ENCODE measurements at regions not wholly inside any gene's neighbourhood (a gene's known extent, or its start where the extent isn't known, plus 50 kb on each side); places are given as distances from the start of the nearest gene placed in this dataset.

GRCh38 chr4:11908205-11908604 lies 479.5 kb upstream of the HS3ST1 start:
- no peak for DNase-seq
- no peaks in the 10 kb centered on the region for H3K4me1 ChIP-seq
- no peak overlapping the region for H3K4me3 ChIP-seq
- no peaks in the 10 kb centered on the region for H3K27me3 ChIP-seq
- H3K9me3 ChIP-seq: no peaks in the 10 kb centered on the region
- intact Hi-C loops (cut with DNase I): no loop called here
- TF ChIP-seq EP300 (IDR thresholded peaks at IDR 0.05): no peak
- no peak for TF ChIP-seq POLR2A (IDR thresholded peaks at IDR 0.05)
- no peak for TF ChIP-seq POLR2AphosphoS5 (IDR thresholded peaks at IDR 0.05)
- TF ChIP-seq CTCF (IDR thresholded peaks at IDR 0.05): no peak
- H3K27ac ChIP-seq: no peak overlapping the region
- no peaks in the 10 kb centered on the region for H3K36me3 ChIP-seq
- WGBS, 2 donors: 78 to 88% methylated on average over 3 of the region's 3 CpGs

GRCh38 chr4:11904846-11905739 lies 476.4 kb upstream of the HS3ST1 start:
- H3K27me3 ChIP-seq: no peaks in the 10 kb centered on the region
- TF ChIP-seq EP300 (IDR thresholded peaks at IDR 0.05) (no peak), POLR2A (IDR thresholded peaks at IDR 0.05) (no peak), CTCF (IDR thresholded peaks at IDR 0.05) (no peak), POLR2AphosphoS5 (IDR thresholded peaks at IDR 0.05) (no peak)
- peak overlapping the region in 2 of 4 donors; percentile 25 to 55 for H3K27ac ChIP-seq
- no peaks in the 10 kb centered on the region for H3K9me3 ChIP-seq
- no peaks in the 10 kb centered on the region for H3K36me3 ChIP-seq
- DNase-seq: no peak
- intact Hi-C loops (cut with DNase I): no loop called here
- 75 to 91% methylated on average over 9 of the region's 9 CpGs for WGBS, 2 donors
- no peaks in the 10 kb centered on the region for H3K4me1 ChIP-seq
- no peak overlapping the region for H3K4me3 ChIP-seq

- H3K9me3 ChIP-seq: no peaks in the 10 kb centered on the region
- H3K27me3 ChIP-seq: no peaks in the 10 kb centered on the region
- H3K27ac ChIP-seq: peak overlapping the region in 1 of 4 donors; percentile 55
- TF ChIP-seq EP300 (IDR thresholded peaks at IDR 0.05): no peak
- TF ChIP-seq POLR2AphosphoS5 (IDR thresholded peaks at IDR 0.05): peak; percentile 10 to 36 (median 23)
- H3K4me3 ChIP-seq: no peak overlapping the region
- intact Hi-C loops (cut with DNase I): no loop called here
- no peak for DNase-seq
- H3K36me3 ChIP-seq: no peaks in the 10 kb centered on the region
- 9 to 14% methylated on average over 2 of the region's 2 CpGs for WGBS, 2 donors
- H3K4me1 ChIP-seq: no peaks in the 10 kb centered on the region
Measured at GRCh38 chr4:11904117-11904535, 475.4 kb upstream of the HS3ST1 start.

GRCh38 chr4:11901089-11901488 lies 472.4 kb upstream of the HS3ST1 start:
- no peak for DNase-seq
- WGBS, 2 donors: 75 to 78% methylated on average over 1 of the region's 1 CpG
- H3K4me1 ChIP-seq: no peaks in the 10 kb centered on the region
- no peak overlapping the region for H3K27ac ChIP-seq
- H3K36me3 ChIP-seq: no peaks in the 10 kb centered on the region
- no peak for TF ChIP-seq EP300 (IDR thresholded peaks at IDR 0.05)
- no peak for TF ChIP-seq CTCF (IDR thresholded peaks at IDR 0.05)
- TF ChIP-seq POLR2A (IDR thresholded peaks at IDR 0.05): no peak
- no peak for TF ChIP-seq POLR2AphosphoS5 (IDR thresholded peaks at IDR 0.05)
- intact Hi-C loops (cut with DNase I): no loop called here
- no peak overlapping the region for H3K4me3 ChIP-seq
- no peaks in the 10 kb centered on the region for H3K27me3 ChIP-seq
- H3K9me3 ChIP-seq: no peaks in the 10 kb centered on the region

- H3K9me3 ChIP-seq: no peaks in the 10 kb centered on the region
- 18 to 71% methylated on average over 1 of the region's 1 CpG for WGBS, 2 donors
- H3K27me3 ChIP-seq: no peaks in the 10 kb centered on the region
- intact Hi-C loops (cut with DNase I): no loop called here
- H3K4me1 ChIP-seq: no peaks in the 10 kb centered on the region
- DNase-seq: no peak
- H3K36me3 ChIP-seq: no peaks in the 10 kb centered on the region
- H3K4me3 ChIP-seq: no peak overlapping the region
- TF ChIP-seq POLR2A (IDR thresholded peaks at IDR 0.05) (no peak), EP300 (IDR thresholded peaks at IDR 0.05) (no peak), CTCF (IDR thresholded peaks at IDR 0.05) (no peak), POLR2AphosphoS5 (IDR thresholded peaks at IDR 0.05) (no peak)
- no peak overlapping the region for H3K27ac ChIP-seq
Measured at GRCh38 chr4:11900359-11900758, 471.7 kb upstream of the HS3ST1 start.

Measured in sigmoid colon (tissue), 6 donors.